GM12864 (cell line): ENCODE measurements at regions not wholly inside any gene's neighbourhood (a gene's known extent, or its start where the extent isn't known, plus 50 kb on each side); places are given as distances from the start of the nearest gene placed in this dataset.

ENCODE experiments used
- DNase-seq: peaks from one replicate; pipeline ENCODE4 v3.0.0-alpha.2; 2011; ENCODE audit warnings: low read depth
- H3K4me3 ChIP-seq: 2 replicates; pipeline ENCODE4 v1.5.1; 2011; ENCODE audit warnings: mild to moderate bottlenecking, low read depth, low read length, control low read depth
- TF ChIP-seq, protein P1 (sequence below): IDR thresholded peaks from 2 replicates; pipeline ENCODE4 v1.5.1; 2011; ENCODE audit warnings: low read depth, mild to moderate bottlenecking, moderate library complexity, low read length, control low read depth, inconsistent platforms; ENCODE audit errors: missing control alignments

DNA sequence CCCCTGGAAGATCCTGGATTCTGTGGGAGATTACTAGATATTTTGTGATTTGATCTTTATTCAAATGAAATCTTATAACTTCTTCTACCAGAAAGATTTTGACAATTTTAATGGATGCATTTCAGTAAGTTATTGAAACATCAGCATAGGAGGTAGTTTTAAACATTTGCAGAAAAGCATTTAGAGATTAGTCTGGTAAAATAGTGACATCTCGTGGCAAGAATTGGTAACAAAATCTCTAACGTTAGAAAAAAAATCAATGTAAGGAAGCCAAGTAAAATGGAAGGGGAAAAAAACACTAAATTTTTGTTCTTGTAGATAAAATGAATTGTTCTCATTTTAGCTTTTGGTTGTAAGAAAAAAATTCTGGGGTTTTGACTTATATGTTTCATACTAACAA, 73.3 kb downstream of the TASL start:
- TF ChIP-seq, protein P1, sequence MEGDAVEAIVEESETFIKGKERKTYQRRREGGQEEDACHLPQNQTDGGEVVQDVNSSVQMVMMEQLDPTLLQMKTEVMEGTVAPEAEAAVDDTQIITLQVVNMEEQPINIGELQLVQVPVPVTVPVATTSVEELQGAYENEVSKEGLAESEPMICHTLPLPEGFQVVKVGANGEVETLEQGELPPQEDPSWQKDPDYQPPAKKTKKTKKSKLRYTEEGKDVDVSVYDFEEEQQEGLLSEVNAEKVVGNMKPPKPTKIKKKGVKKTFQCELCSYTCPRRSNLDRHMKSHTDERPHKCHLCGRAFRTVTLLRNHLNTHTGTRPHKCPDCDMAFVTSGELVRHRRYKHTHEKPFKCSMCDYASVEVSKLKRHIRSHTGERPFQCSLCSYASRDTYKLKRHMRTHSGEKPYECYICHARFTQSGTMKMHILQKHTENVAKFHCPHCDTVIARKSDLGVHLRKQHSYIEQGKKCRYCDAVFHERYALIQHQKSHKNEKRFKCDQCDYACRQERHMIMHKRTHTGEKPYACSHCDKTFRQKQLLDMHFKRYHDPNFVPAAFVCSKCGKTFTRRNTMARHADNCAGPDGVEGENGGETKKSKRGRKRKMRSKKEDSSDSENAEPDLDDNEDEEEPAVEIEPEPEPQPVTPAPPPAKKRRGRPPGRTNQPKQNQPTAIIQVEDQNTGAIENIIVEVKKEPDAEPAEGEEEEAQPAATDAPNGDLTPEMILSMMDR: peak; percentile 16
- H3K4me3 ChIP-seq: no peak overlapping the region
- DNase-seq: no peak

DNA sequence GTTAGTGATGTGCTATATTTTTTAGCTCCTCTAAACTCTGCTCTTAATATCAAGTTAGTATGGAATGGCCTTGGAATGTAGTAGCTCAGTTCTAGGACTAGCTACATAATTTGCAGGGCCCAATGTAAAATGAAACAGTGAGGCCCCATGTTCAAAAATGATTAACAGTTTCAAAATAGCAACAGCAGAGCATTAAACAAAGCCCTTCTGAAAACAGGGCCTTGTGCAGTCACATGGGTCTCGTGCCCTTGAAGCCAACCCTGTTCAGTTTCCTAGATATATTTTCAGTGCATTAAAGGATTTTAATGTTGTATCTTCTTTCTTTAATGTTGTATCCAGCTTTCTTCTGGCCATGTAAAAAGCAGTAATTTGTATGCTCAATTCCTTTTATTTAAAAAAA, 82.1 kb downstream of the TASL start:
- no peak overlapping the region for H3K4me3 ChIP-seq
- DNase-seq: no peak
- TF ChIP-seq, protein P1: no peak

DNA sequence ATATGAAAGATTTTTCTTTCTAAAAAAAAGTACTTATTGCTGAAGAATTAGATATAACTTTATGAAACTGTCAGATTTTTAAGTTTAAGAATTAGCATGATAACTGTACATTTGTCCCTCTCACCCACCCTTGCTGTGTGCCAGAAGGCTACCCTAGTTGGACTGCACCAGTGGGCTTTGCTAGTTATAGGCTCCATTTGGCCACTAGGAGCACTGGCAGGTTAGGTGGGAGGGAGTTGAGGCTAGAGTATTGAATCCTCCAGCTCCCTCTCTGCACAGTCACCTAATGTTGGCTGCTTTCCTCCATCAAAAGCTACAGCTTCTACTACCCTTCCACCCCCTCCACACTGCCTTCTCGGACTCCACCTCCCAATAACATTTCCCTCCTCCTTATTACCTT, 84.2 kb downstream of the TASL start:
- TF ChIP-seq, protein P1: no peak
- no peak overlapping the region for H3K4me3 ChIP-seq
- no peak for DNase-seq

DNA sequence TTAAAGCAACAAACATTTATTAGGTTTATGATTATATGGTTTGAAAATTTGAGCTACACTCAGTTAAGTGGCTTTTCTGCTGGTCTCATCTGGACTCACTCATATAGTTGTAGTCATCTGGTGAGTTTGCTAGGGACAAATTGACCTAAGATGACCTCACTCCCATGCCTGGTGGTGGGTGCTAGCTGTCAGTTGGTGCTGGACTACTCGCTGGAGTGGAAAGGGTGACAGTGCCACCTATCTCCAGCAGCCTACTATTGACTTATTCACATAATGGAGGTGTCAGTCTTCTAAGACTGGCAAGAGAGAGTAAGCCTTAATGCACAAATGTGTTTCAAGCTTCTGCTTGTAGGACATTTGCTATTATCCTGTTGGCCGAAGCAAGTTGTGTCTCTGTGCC, 88.2 kb downstream of the TASL start:
- DNase-seq: no peak
- no peak overlapping the region for H3K4me3 ChIP-seq
- TF ChIP-seq, protein P1: no peak

DNA sequence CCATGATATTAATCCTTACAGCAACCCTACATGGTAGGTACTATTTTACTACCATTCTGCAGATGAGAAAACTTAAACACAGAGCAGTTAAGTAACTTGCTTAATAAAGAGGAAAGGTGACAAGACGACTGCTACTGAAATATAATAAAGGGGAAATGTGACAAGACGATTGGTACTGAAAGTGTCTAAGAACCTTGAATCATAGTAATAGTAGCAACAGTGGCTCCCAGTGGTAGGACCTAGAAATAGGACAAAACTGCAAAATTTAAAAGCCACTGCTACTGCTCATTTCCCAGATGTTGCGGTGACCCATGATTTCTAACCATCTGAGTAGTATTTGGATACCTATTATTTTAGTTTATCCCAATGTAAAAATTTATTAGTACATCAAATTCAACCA, 89.5 kb downstream of the TASL start:
- peak; percentile 15 for DNase-seq
- no peak overlapping the region for H3K4me3 ChIP-seq
- TF ChIP-seq, protein P1: peak; percentile 41

DNA sequence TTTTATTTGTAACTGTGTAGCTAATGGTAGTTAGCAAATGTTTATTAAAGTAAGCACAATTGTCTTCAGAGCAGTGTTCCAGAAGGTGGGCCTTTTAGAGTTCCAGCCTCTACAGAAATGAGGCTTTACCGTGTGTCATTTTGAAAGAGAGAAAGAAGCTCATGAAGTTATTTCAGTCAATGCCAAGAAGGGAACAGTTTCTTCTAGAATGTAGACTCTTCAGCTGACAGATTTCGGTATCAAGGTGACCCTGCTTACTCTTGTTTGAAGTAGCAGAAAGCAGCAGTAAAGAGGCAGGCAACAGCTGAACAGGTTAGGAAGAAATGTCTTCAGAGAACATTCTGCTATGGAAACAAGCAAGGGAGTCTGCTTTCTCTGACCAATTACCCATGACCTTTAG, 93.6 kb downstream of the TASL start:
- no peak overlapping the region for H3K4me3 ChIP-seq
- TF ChIP-seq, protein P1: no peak
- no peak for DNase-seq

DNA sequence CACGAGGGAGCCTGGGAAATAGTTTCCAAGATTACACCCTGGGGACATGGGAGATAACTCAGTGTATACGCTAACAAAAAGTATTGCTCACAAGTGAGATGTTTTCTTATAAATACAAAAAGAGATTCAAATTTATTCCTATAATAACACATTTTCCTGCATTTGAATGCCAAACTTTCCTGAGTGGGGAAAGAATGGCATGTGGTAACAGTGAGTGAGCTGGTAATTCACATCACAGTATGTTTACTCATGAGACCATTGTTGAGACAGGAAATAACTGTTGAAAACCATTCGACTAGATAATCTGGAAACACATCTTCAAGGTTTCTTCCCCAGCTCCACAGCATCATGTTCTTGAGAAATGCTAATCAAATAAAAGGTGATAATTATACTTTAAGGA, 109.1 kb downstream of the TASL start:
- TF ChIP-seq, protein P1: no peak
- no peak for DNase-seq
- no peak overlapping the region for H3K4me3 ChIP-seq
